ENCODE measurements at regions not wholly inside any gene's neighbourhood (a gene's known extent, or its start where the extent isn't known, plus 50 kb on each side); places are given as distances from the start of the nearest gene placed in this dataset.

- no peak for TF ChIP-seq EZH2 (IDR thresholded peaks at IDR 0.05; ENCODE audit: insufficient read depth, poor library complexity, severe bottlenecking)
- TF ChIP-seq EZH2phosphoT487 (IDR thresholded peaks at IDR 0.05; ENCODE audit: insufficient read depth, low read depth): no peak
Measured at GRCh38 chr13:97135883-97136282, 86.2 kb upstream of the MBNL2 start.

Data from GM23248 (cell line).